Erythroblast (primary cell): ENCODE measurements at regions not wholly inside any gene's neighbourhood (a gene's known extent, or its start where the extent isn't known, plus 50 kb on each side); places are given as distances from the start of the nearest gene placed in this dataset.

Experiments
- DNase-seq, 2 experiments: peaks; one replicate each; lab custom pipeline; 2025; lab: John Stamatoyannopoulos, UW
- GATA1 ChIP-seq: IDR thresholded peaks from 2 replicates; pipeline ENCODE4 v1.6.1; 2011; ENCODE audit warnings: low read depth, mild to moderate bottlenecking, control low read depth, low read length, moderate library complexity
- POLR2A ChIP-seq: IDR thresholded peaks from 2 replicates; pipeline ENCODE4 v1.6.1; 2011; ENCODE audit warnings: mild to moderate bottlenecking, low read length

DNA sequence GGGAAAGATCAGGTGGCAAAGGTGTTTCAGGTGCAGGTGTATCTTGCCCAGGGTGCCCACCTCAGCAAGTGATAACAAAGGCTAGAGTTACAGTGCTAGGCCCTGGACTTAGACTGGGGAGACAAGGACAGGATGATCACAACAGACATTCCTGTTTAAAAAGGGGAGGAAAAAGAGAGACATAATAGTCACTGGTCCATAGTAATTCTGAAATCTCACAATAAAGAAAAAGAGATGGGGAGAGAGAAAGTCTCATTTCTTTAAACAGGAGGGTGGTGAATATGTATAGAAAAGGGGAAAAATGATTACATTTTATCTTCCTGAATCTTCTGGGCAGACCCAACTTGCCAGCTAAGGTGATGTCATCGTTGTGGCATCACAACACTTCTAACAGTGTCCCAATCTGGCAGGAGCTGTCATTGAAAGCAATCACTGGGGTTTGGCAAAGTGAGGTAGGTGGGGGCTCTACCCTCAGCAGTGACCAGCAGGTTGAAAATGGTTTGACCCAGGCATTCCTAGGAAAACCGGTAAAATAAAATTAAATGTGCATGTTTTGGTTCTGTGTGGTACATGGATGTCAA lies 99.5 kb downstream of the ZNF621 start:
- no peak for DNase-seq
- no peak for TF ChIP-seq POLR2A

DNA sequence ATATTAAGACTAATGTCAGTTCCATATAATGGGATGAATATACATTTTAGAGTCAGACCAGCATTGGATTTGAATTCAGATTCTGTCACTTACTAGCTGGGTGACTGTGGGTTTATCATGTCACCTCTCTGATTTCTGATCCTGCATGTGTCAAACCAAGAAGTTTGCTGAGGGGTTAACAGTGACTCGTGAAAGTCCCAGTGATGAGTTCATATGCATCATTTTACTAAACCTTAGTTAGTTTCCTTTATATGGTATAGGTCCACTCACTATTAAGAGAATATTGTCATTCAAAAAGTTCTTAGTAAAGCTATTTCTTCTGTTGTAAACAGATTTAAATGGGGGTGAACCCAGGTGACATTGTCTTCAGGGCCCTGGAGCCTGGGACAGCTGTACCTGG lies 102.3 kb downstream of the ZNF621 start:
- no peak for DNase-seq
- no peak for TF ChIP-seq POLR2A
- TF ChIP-seq GATA1, result no peak

DNA sequence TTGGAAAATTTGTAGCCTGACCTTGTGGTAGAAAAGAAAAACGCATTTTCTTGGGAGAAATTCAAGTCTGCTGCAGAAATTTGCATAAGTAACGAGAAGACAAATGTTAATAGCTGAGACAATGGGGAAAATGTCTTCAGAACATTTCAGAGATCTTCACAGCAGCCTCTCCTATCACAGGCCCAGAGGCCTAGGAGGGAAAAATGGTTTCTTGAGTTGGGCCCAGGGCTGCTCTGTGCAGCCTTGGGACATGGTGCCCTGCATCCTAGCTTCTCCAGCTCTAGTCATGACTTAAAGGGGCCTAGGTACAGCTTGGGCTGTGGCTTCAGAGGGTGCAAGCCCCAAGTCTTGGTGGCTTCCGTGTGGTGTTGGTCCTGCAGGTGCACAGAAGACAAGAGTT lies 104.2 kb downstream of the ZNF621 start:
- no peak for DNase-seq
- TF ChIP-seq POLR2A (no peak), GATA1 (no peak)

DNA sequence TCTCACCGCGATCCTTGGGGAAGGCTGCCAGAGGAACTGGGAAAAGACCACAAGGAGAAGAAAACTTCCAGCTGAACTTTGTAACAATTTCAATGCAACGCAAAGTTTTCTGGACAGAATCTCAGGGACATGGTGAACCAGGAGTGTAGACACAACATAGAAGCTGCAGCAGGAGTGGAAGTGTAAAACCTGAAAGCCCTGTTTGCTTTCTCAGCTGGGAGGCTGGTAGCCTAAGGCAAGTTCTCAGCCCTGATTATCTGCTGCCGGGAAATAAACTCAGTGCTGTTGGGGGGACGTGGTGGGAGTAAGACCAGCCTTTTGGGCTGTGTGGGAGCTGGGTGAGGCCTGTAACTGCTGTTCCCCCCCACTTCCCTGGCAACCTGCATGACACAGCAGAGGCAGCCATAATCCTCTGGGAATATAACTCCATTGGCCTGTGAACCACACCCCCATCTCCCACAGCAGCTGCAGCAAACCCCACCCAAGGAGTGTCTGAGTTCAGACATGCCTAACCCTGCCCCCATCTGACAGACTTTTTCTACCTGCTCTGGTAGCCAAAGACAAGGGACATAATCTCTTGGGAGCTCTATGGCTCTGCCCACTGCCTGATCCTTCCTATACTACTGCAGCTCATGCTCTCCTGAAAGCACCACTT lies 106.7 kb downstream of the ZNF621 start:
- TF ChIP-seq POLR2A (no peak), GATA1 (no peak)
- DNase-seq, result no peak

DNA sequence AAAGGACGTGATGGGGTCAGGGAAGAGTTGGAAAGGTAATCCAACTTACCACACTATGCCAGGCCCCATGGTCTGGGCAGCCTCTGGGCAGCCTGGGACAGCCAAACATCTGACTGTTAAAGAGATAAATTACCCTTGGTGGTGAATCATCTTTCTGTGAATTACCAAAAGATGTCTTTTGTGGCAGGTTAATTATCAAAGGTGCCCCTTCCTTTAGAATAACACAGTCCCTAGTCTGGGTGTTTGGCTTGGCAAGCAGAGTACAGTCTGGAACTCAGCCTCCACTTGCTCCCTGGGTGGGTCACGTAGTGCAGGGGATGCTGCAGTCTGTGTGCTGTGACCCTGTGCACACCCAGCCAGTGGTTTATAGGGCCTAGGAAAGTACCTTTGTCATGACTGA lies 113.1 kb downstream of the ZNF621 start:
- TF ChIP-seq GATA1, result no peak
- TF ChIP-seq POLR2A, result no peak
- DNase-seq, result no peak

DNA sequence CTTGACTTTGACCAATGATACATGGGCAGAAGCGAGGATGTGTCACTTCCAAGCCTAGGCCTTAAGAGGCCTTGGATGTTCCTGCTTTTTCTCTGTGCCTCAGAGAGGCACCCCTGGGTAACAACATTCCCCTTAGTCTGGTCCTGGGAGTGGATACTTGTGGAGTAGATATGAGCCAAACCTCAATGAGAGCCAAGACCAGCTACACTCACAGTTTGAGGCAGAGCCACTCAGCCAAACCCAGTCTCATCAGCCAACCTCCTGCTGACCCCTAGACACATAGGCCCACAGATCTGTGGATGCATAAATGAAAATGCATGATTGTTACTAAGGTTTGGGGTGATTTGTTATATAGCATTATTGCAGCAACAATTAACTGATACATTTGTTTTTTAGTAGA lies 114.2 kb downstream of the ZNF621 start:
- TF ChIP-seq POLR2A, result no peak
- TF ChIP-seq GATA1, result no peak

DNA sequence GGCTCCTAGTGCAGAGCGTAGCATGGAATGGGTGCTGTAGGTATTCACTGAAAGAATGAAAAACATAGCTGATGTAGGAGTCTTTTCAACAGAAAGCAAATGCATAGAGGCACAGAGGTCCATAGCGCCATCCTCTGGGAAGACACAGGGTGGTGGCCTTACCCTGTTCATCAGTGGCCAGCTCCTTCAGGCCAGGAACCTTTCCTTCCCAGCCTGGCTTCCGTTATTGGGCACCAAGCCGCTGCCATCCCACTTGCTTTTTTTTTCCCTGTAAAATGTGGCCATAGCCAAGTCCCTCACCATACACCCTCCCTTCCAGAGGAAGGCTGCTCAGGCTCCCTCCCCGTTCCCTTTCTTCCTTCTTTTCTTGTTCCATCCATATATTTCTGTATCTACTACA lies 118.1 kb downstream of the ZNF621 start:
- TF ChIP-seq GATA1, result no peak
- TF ChIP-seq POLR2A, result no peak
- no peak for DNase-seq

More for the DNA sequence above, 114.2 kb downstream of the ZNF621 start:
- DNase-seq, result no peak

DNA sequence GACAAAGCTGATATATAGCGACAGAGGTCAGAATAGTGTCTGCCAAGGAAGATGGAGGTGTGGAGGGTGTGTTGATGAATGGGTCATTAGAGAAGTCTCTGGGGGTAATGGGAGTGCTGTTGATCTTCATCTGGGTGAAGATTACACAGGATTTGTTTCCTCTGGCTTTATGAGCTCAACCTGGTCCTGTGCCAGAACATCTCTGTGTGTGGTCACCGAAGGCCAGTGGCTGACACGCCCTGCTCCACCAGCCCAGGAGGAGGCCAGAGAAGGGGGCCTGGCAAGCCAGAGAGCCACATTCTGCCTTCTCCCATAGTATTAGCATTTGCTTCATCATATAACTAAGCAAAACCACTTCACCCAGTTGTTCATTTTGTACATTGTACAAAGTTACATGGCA lies 121.1 kb downstream of the ZNF621 start:
- peak; percentile 3 to 8 for DNase-seq
- TF ChIP-seq POLR2A (no peak), GATA1 (no peak)

DNA sequence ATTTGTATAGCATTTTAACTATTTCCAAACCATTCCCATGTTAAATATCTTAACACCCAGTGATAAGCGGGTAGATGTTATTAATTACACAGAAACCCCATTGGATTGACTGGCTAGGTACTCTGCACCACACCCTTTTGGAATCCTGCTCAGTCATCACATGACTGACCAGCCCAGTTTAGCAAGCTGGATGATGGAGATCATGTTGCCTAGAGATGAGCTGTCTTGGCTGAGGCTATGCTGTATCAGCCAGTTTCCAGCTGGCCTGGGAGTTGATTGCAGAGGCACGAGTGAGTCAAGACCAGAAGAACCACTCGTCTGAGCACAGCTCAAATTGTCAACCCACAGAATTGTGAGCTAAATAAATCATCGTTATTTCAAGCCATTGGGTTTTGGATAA lies 124.6 kb downstream of the ZNF621 start:
- peak; percentile 39 to 59 for DNase-seq
- TF ChIP-seq GATA1 (no peak), POLR2A (no peak)

DNA sequence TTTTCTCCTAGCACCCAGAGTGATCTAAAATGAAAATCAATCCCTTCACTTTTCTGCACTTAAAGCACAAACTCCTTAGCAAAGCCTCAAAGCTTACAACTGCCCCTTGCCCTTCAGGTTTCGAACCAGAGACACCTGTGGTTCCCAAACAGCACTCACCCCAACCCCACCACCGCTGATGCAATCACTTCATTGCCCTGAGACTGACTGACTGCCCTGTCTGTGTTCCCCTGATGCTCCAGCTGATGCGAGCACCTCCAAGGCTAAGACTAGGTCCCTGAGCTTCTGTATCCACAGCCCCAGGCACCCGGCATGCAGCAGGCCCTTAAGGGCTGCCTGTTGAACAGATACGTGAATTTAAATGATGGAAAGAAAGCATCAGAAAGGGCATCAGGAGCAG lies 127.3 kb downstream of the ZNF621 start:
- no peak for DNase-seq
- TF ChIP-seq POLR2A, result no peak
- TF ChIP-seq GATA1, result no peak

DNA sequence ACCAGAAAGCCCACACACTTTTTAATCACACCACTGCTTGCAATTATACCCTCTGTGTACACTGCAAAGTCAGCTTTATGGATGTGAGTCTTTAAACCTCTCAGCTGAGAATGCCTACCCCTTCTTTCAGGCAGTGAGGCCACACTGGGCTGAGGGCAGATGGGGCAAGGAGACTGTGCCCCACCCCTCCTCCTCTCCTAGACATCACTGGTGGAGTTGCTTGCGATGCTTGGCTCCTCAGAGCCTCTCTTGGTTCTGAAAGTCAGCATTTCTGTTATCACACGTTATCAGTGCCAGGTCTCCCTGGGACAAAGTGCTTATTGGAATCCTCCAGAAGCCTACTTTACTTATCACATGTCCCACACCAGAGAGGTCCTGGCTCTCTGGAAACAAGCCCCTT lies 128.2 kb downstream of the ZNF621 start:
- peak; percentile 42 to 71 for DNase-seq
- no peak for TF ChIP-seq POLR2A
- TF ChIP-seq GATA1, result no peak

DNA sequence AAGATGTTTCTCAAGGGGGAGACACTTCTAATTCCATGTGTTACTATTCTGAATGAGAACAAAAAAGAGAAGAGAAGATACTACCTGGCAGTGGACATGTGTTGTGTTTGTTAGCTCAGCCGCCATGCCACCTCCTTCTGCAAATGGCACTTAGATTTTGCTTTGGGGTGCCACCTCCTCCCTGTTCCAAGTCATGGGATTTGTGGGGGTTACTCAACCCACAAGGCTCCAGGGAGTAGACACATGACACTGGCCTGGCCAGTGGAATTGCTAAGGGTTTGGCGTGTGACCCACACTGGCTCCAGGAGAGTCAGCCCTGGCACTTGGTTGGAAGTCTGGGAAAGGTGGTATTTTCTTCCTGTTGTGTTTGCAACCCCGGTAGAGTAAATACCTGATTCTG lies 129.1 kb downstream of the ZNF621 start:
- DNase-seq, result no peak
- TF ChIP-seq GATA1, result no peak
- TF ChIP-seq POLR2A, result no peak

DNA sequence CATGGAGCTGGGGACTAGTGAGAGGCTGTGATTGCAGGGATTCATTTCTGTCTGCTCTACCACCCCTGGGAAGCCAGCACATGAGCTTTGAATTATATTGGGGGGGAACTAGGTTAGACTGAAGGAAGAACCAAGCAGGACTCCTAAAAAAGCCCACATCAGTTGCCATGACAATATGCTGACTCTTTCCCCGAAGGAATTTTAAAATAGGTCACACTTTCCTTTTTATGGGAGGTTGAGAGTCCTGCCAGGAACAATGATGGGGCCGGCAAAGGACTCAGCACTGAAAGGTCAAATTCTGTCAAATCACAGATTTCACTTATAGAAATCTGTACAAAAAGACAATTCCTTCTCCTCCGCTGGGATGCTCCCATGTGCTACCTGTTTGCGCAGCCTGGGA lies 130.8 kb downstream of the ZNF621 start:
- no peak for DNase-seq
- TF ChIP-seq GATA1 (no peak), POLR2A (no peak)

DNA sequence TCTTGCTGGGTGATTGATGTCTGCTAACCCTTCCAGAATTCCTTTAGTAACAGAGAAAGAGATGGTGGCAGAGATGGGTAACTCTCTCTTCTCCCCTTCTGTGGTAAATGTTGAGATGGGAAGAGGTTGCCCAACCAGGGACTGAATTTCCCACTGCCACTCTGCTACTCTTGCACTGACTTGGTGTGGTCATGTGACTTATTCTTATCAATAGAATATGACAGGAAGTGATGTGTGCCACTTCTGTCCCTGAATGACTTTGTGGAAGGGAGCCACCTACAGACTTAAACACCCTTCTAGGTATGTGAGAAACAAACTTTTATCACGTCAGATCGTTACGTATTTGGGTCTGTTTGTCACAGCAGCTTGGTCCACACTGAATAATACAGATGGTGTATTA lies 132.9 kb downstream of the ZNF621 start:
- no peak for DNase-seq
- no peak for TF ChIP-seq GATA1
- TF ChIP-seq POLR2A, result no peak

DNA sequence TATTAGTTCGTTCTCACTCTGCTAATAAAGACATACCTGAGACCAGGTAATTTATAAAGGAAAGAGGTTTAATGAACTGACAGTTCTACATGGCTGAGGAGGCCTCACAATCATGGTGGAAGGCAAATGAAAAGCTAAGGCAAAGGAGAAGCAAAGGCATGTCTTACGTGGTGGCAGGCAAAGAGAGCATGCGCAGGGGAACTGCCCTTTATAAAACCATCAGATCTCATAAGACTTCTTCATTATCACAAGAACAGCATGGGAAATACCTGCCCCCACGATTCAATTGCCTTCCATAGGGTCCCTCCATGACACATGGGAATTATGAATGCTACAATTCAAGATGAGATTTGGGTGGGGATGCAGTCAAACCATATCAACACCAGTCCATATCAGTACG lies 133.5 kb downstream of the ZNF621 start:
- TF ChIP-seq POLR2A (no peak), GATA1 (no peak)
- DNase-seq, result no peak
